ENCODE measurements at regions not wholly inside any gene's neighbourhood (a gene's known extent, or its start where the extent isn't known, plus 50 kb on each side); places are given as distances from the start of the nearest gene placed in this dataset.

DNA sequence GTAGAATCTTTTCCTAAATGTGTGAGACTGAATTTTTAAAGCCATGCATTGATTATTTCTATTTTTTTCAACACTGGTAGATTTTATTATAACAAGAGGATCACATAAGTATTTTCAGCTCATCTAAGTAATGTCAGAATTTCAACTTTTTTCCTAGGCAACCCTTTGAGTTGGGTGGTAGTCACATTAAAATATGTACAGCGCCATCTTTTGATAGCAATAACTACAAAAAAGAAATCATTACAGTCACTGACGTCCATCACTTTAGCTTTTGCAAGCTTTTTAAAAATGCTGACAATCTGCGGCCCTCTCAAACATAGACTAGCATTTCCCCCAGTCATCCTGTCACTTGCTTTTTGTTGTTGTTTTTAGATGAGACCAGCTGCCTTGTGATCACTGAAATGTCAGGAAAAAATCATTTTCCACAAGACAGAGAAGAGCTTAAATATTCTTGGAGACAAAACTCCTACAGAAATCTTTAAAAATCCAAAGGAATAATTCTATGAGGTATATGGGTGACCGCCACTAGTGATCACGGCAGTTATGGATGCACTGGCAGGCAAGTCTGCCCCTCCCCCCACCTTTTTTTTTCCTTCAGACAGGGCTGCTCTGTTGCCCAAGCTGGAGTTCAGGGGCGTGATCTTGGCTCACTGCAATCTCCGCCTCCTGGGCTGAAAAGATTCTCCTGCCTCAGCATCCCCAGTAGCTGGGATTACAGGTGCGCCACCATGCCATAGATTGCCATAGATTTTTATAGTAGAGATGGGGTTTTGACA, 384.0 kb upstream of the KCNMB2 start:
- Histone ChIP-seq H3K9me3 (ENCODE audit: insufficient read depth, low read depth, low read length) (no peaks in the 10 kb centered on the region), H2AFZ (ENCODE audit: insufficient read depth, low read length, poor library complexity) (no peak overlapping the region)

DNA sequence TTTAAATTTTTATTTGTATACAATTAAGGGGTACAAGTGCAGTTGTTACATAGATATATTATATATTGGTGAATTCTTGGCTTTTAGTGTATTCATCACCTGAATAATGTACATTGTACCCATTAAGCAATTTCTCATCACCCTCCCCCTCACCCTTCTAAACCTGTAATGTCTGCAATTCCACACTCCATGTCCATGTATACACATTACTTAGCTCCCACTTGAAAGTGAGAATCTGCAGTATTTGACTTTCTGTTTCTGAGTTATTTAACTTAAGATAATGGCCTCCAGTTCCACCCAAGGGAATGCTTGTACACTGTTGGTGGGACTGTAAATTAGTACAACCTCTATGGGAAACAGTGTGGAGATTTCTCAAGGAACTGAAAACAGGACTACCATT, 383.2 kb upstream of the KCNMB2 start:
- Histone ChIP-seq H3K14ac (ENCODE audit: low read length) (no peak overlapping the region), H4K12ac (ENCODE audit: low read depth, low read length) (no peak overlapping the region), H3K9ac (ENCODE audit: low read length) (no peak overlapping the region), H2AK5ac (ENCODE audit: low read length) (no peak overlapping the region), H3K36me3 (ENCODE audit: control insufficient read depth in 1 of 2, insufficient read depth in 2 of 2, low read length in 2 of 2) (no peaks in the 10 kb centered on the region), H3K79me2 (ENCODE audit: control insufficient read depth, insufficient read depth, low read length, poor library complexity) (no peaks in the 10 kb centered on the region), H4K8ac (ENCODE audit: low read depth, low read length) (no peak overlapping the region), H3K18ac (ENCODE audit: low read length) (no peak overlapping the region), H3K27me3 (ENCODE audit: insufficient read depth, low read length) (no peaks in the 10 kb centered on the region), H3K4me2 (ENCODE audit: low read length) (no peak overlapping the region), H2AFZ (ENCODE audit: insufficient read depth, low read length, poor library complexity) (no peak overlapping the region), H3K4ac (ENCODE audit: low read depth, low read length) (no peak overlapping the region), H3K4me3 (ENCODE audit: low read depth, low read length) (no peak overlapping the region), H2BK120ac (ENCODE audit: insufficient read depth, low read length, poor library complexity) (no peak overlapping the region), H4K91ac (ENCODE audit: low read depth, low read length) (no peak overlapping the region), H2BK5ac (ENCODE audit: low read depth, low read length, poor library complexity) (no peak overlapping the region), H3K9me3 (ENCODE audit: insufficient read depth, low read depth, low read length) (no peaks in the 10 kb centered on the region), H3K79me1 (ENCODE audit: low read length) (no peaks in the 10 kb centered on the region), H3K4me1 (ENCODE audit: control insufficient read depth in 1 of 2, insufficient read depth in 2 of 2, low read length in 2 of 2) (no peaks in the 10 kb centered on the region), H3K23ac (ENCODE audit: low read length) (no peak overlapping the region), H2BK12ac (ENCODE audit: low read length) (no peak overlapping the region), H3K27ac (ENCODE audit: low read depth, low read length) (no peak overlapping the region)
- DNase-seq, result no peak

More for the DNA sequence above, 384.0 kb upstream of the KCNMB2 start:
- no peak overlapping the region for H3K27ac ChIP-seq (ENCODE audit: low read depth, low read length)
- no peak overlapping the region for H3K4me2 ChIP-seq (ENCODE audit: low read length)
- no peaks in the 10 kb centered on the region for H3K27me3 ChIP-seq (ENCODE audit: insufficient read depth, low read length)
- H3K4me1 ChIP-seq (ENCODE audit: control insufficient read depth in 1 of 2, insufficient read depth in 2 of 2, low read length in 2 of 2), result no peaks in the 10 kb centered on the region
- no peak overlapping the region for H3K23ac ChIP-seq (ENCODE audit: low read length)
- no peak overlapping the region for H4K91ac ChIP-seq (ENCODE audit: low read depth, low read length)
- no peak overlapping the region for H4K12ac ChIP-seq (ENCODE audit: low read depth, low read length)
- no peak overlapping the region for H3K18ac ChIP-seq (ENCODE audit: low read length)
- WGBS (ENCODE audit: extremely low coverage, insufficient coverage, insufficient read length), result no CpG with 5 or more reads among the region's 8 CpGs
- no peak overlapping the region for H2AK5ac ChIP-seq (ENCODE audit: low read length)
- no peak for DNase-seq
- H3K9ac ChIP-seq (ENCODE audit: low read length), result no peak overlapping the region
- H2BK120ac ChIP-seq (ENCODE audit: insufficient read depth, low read length, poor library complexity), result no peak overlapping the region
- no peaks in the 10 kb centered on the region for H3K36me3 ChIP-seq (ENCODE audit: control insufficient read depth in 1 of 2, insufficient read depth in 2 of 2, low read length in 2 of 2)
- no peak overlapping the region for H3K4ac ChIP-seq (ENCODE audit: low read depth, low read length)
- H3K4me3 ChIP-seq (ENCODE audit: low read depth, low read length), result no peak overlapping the region
- H3K14ac ChIP-seq (ENCODE audit: low read length), result no peak overlapping the region
- H2BK5ac ChIP-seq (ENCODE audit: low read depth, low read length, poor library complexity), result no peak overlapping the region
- no peak overlapping the region for H2BK12ac ChIP-seq (ENCODE audit: low read length)
- H3K79me2 ChIP-seq (ENCODE audit: control insufficient read depth, insufficient read depth, low read length, poor library complexity), result no peaks in the 10 kb centered on the region
- no peaks in the 10 kb centered on the region for H3K79me1 ChIP-seq (ENCODE audit: low read length)
- H4K8ac ChIP-seq (ENCODE audit: low read depth, low read length), result no peak overlapping the region

DNA sequence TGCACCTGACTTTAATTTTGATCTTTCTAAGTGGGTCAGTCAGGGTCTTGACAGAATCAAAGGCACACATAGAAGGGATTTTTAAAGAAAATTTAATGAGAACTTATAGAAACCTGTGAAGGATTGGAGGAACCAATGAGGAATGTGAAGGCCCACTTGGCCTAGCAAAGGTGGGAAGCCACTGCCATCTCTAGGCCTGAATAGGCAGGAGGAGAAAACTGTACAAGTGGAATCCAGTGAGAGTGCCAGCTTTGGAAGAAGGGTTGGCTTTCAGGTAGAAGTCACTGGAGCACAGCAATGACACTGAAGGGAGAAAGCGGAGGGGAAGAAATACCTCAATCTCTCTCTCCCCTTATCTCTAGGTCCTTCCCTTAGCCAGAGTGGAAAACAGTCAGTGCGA, 380.7 kb upstream of the KCNMB2 start:
- Histone ChIP-seq H3K4me2 (ENCODE audit: low read length) (no peak overlapping the region), H2BK120ac (ENCODE audit: insufficient read depth, low read length, poor library complexity) (no peak overlapping the region), H4K8ac (ENCODE audit: low read depth, low read length) (no peak overlapping the region), H3K18ac (ENCODE audit: low read length) (no peak overlapping the region), H4K91ac (ENCODE audit: low read depth, low read length) (no peak overlapping the region), H3K9me3 (ENCODE audit: insufficient read depth, low read depth, low read length) (no peaks in the 10 kb centered on the region), H3K9ac (ENCODE audit: low read length) (no peak overlapping the region), H2BK5ac (ENCODE audit: low read depth, low read length, poor library complexity) (no peak overlapping the region), H3K79me1 (ENCODE audit: low read length) (no peaks in the 10 kb centered on the region), H3K4me1 (ENCODE audit: control insufficient read depth in 1 of 2, insufficient read depth in 2 of 2, low read length in 2 of 2) (no peaks in the 10 kb centered on the region), H3K36me3 (ENCODE audit: control insufficient read depth in 1 of 2, insufficient read depth in 2 of 2, low read length in 2 of 2) (no peaks in the 10 kb centered on the region), H3K4ac (ENCODE audit: low read depth, low read length) (no peak overlapping the region), H3K14ac (ENCODE audit: low read length) (no peak overlapping the region), H3K23ac (ENCODE audit: low read length) (no peak overlapping the region), H2BK12ac (ENCODE audit: low read length) (no peak overlapping the region), H3K79me2 (ENCODE audit: control insufficient read depth, insufficient read depth, low read length, poor library complexity) (no peaks in the 10 kb centered on the region), H4K12ac (ENCODE audit: low read depth, low read length) (no peak overlapping the region), H2AK5ac (ENCODE audit: low read length) (no peak overlapping the region), H3K27ac (ENCODE audit: low read depth, low read length) (no peak overlapping the region), H2AFZ (ENCODE audit: insufficient read depth, low read length, poor library complexity) (no peak overlapping the region), H3K4me3 (ENCODE audit: low read depth, low read length) (no peak overlapping the region), H3K27me3 (ENCODE audit: insufficient read depth, low read length) (no peaks in the 10 kb centered on the region)
- WGBS (ENCODE audit: extremely low coverage, insufficient coverage, insufficient read length), result no CpG with 5 or more reads among the region's 2 CpGs
- no peak for DNase-seq

DNA sequence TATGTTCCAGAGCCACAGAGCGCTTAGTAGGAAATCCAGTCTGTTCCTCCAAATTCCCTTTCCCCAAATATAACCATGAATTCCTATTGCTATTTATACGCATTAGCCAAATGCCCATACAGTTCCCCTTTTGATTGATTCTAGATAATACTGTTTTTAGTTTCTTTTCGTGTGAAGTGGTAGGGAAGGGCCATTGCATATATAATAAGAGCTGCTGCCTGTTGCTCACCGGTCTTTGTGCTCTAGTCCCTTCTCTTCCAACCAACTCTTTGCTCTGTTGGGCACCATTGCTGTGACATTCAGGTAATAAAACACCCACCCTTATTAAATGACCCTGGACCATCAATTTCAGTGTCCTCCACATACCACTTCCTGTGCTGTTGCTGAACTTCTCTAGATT, 379.9 kb upstream of the KCNMB2 start:
- no peak overlapping the region for H2AFZ ChIP-seq (ENCODE audit: insufficient read depth, low read length, poor library complexity)
- H3K79me2 ChIP-seq (ENCODE audit: control insufficient read depth, insufficient read depth, low read length, poor library complexity), result no peaks in the 10 kb centered on the region
- peak overlapping the region; percentile 49 for H2BK12ac ChIP-seq (ENCODE audit: low read length)
- no peak overlapping the region for H3K9ac ChIP-seq (ENCODE audit: low read length)
- no peak overlapping the region for H4K8ac ChIP-seq (ENCODE audit: low read depth, low read length)
- no peaks in the 10 kb centered on the region for H3K79me1 ChIP-seq (ENCODE audit: low read length)
- H3K4me1 ChIP-seq (ENCODE audit: control insufficient read depth in 1 of 2, insufficient read depth in 2 of 2, low read length in 2 of 2), result no peaks in the 10 kb centered on the region
- no peaks in the 10 kb centered on the region for H3K36me3 ChIP-seq (ENCODE audit: control insufficient read depth in 1 of 2, insufficient read depth in 2 of 2, low read length in 2 of 2)
- no peak overlapping the region for H4K91ac ChIP-seq (ENCODE audit: low read depth, low read length)
- no peak overlapping the region for H3K4me3 ChIP-seq (ENCODE audit: low read depth, low read length)
- no peak overlapping the region for H3K14ac ChIP-seq (ENCODE audit: low read length)
- no peak overlapping the region for H3K23ac ChIP-seq (ENCODE audit: low read length)
- peak overlapping the region; percentile 33 for H2BK120ac ChIP-seq (ENCODE audit: insufficient read depth, low read length, poor library complexity)
- no peak overlapping the region for H2BK5ac ChIP-seq (ENCODE audit: low read depth, low read length, poor library complexity)
- H2AK5ac ChIP-seq (ENCODE audit: low read length), result no peak overlapping the region
- no CpG with 5 or more reads among the region's 4 CpGs for WGBS (ENCODE audit: extremely low coverage, insufficient coverage, insufficient read length)
- H3K4me2 ChIP-seq (ENCODE audit: low read length), result no peak overlapping the region
- H3K27me3 ChIP-seq (ENCODE audit: insufficient read depth, low read length), result no peaks in the 10 kb centered on the region
- no peak overlapping the region for H3K27ac ChIP-seq (ENCODE audit: low read depth, low read length)
- DNase-seq, result no peak
- H3K9me3 ChIP-seq (ENCODE audit: insufficient read depth, low read depth, low read length), result no peaks in the 10 kb centered on the region
- H4K12ac ChIP-seq (ENCODE audit: low read depth, low read length), result no peak overlapping the region
- no peak overlapping the region for H3K4ac ChIP-seq (ENCODE audit: low read depth, low read length)
- H3K18ac ChIP-seq (ENCODE audit: low read length), result no peak overlapping the region

All from trophoblast cell (in vitro differentiated cells and primary cell).